Adrenal gland (tissue), 9 donors: ENCODE measurements at regions not wholly inside any gene's neighbourhood (a gene's known extent, or its start where the extent isn't known, plus 50 kb on each side); places are given as distances from the start of the nearest gene placed in this dataset.

ENCODE experiments used
- DNase-seq, 7 donors: peaks; one replicate each; pipeline ENCODE4 v3.0.0-alpha.2; 2019 to 2020
- H3K27ac ChIP-seq, 5 donors: fragments of 200-600 bp; sonication (generic) in 4 of 5; 1 replicate in 3 of 5; 2 replicates in 2 of 5; pipeline versions ENCODE4 v1.5.1 to v1.8.0; 2016 to 2020; ENCODE audit warnings: mild to moderate bottlenecking in 1 of 5
- H3K27me3 ChIP-seq: fragments of 200-600 bp; 2 replicates; pipeline ENCODE4 v1.8.0; 2021
- H3K36me3 ChIP-seq, 2 donors: fragments of 200-600 bp; replicated peaks in 1 of 2; 1 replicate in 1 of 2; 2 replicates in 1 of 2; pipeline versions ENCODE4 v1.5.1 to v1.8.0; 2018 to 2022
- H3K4me1 ChIP-seq, 2 donors: fragments of 200-600 bp; replicated peaks in 1 of 2; 1 replicate in 1 of 2; 2 replicates in 1 of 2; pipeline versions ENCODE4 v1.5.1 to v1.8.0; 2018 to 2021
- H3K4me3 ChIP-seq, 4 donors: fragments of 200-600 bp; sonication (generic) in 3 of 4; one replicate each; pipeline ENCODE4 v1.5.1; 2016 to 2018
- H3K9me3 ChIP-seq, 3 donors: fragments of 200-600 bp; sonication (generic) in 1 of 3; replicated peaks in 1 of 3; 1 replicate in 2 of 3; 2 replicates in 1 of 3; pipeline versions ENCODE4 v1.5.1 to v1.8.0; 2016 to 2021
- CTCF ChIP-seq, 6 experiments: fragments of 450-650 bp in 4 of 6; fragments of 200-600 bp in 2 of 6; sonication (generic) in 1 of 6; IDR thresholded peaks; 1 replicate in 5 of 6; 2 replicates in 1 of 6; pipeline versions ENCODE4 v1.5.1 to v1.8.0; 2016 to 2021; ENCODE audit warnings: antibody characterized with exemption in 6 of 6, mild to moderate bottlenecking in 2 of 6, moderate library complexity in 1 of 6
- POLR2A ChIP-seq, 2 donors: fragments of 450-650 bp; IDR thresholded peaks; one replicate each; pipeline ENCODE4 v1.6.1; 2017; ENCODE audit warnings: antibody characterized with exemption in 2 of 2, mild to moderate bottlenecking in 2 of 2, moderate library complexity in 1 of 2
- WGBS, 4 donors: extraction: QIAGEN DNeasy Blood & Tissue Kit in 2 of 4; methylation state at CpG; one replicate each; pipeline versions ENCODE4 v1.1.5 to v1.1.7; 2013 to 2017; 5-methylcytosine and 5-hydroxymethylcytosine counted together
- intact Hi-C, 2 donors: fragments of 100-400 bp; cut with DNase I; formaldehyde crosslinking; loops; one replicate each; pipeline versions ENCODE4 v1.14.1 to v1.15.0; 2022 to 2023
- donor health status: healthy with polysubstance abuse.
- donor health status: Bipolar disorder and iron deficiency.
- donor health status: DM: yes; HTN: yes; CAD: no.
- donor health status: DM: no; HTN: no; CAD: no.
- donor health status: DM: no; HTN: no; CAD: no.

GRCh38 chr13:78169386-78169785 is 250.8 kb upstream of the EDNRB start:
- no peaks in the 10 kb centered on the region for H3K27me3 ChIP-seq
- no peaks in the 10 kb centered on the region for H3K36me3 ChIP-seq
- no peaks in the 10 kb centered on the region for H3K4me1 ChIP-seq
- DNase-seq = no peak
- no peak overlapping the region for H3K27ac ChIP-seq
- no peak for TF ChIP-seq POLR2A (IDR thresholded peaks at IDR 0.05)
- WGBS, 4 donors = 70 to 100% (median 85%) methylated on average over 2 to 6 of the region's 6 CpGs
- intact Hi-C loops = no loop called here
- H3K9me3 ChIP-seq = no peaks in the 10 kb centered on the region
- H3K4me3 ChIP-seq = no peak overlapping the region

GRCh38 chr13:78168981-78169380 is 250.3 kb upstream of the EDNRB start:
- Histone ChIP-seq H3K4me3 (no peak overlapping the region), H3K4me1 (no peaks in the 10 kb centered on the region), H3K9me3 (no peaks in the 10 kb centered on the region), H3K27ac (no peak overlapping the region), H3K27me3 (no peaks in the 10 kb centered on the region), H3K36me3 (no peaks in the 10 kb centered on the region)
- TF ChIP-seq POLR2A (IDR thresholded peaks at IDR 0.05) = no peak
- TF ChIP-seq CTCF (IDR thresholded peaks at IDR 0.05) = no peak
- 63 to 73% (median 69%) methylated on average over 3 to 4 of the region's 4 CpGs for WGBS, 4 donors
- DNase-seq = no peak
- intact Hi-C loops = no loop called here

- DNase-seq = no peak
- Histone ChIP-seq H3K9me3 (no peaks in the 10 kb centered on the region), H3K4me1 (no peaks in the 10 kb centered on the region), H3K36me3 (no peaks in the 10 kb centered on the region), H3K27ac (no peak overlapping the region), H3K27me3 (no peaks in the 10 kb centered on the region), H3K4me3 (no peak overlapping the region)
- intact Hi-C loops = no loop called here
- TF ChIP-seq CTCF (IDR thresholded peaks at IDR 0.05) = no peak
- no peak for TF ChIP-seq POLR2A (IDR thresholded peaks at IDR 0.05)
Observed at GRCh38 chr13:78161266-78161665, 242.6 kb upstream of the EDNRB start.

- DNase-seq = no peak
- no peak for TF ChIP-seq POLR2A (IDR thresholded peaks at IDR 0.05)
- no peak for TF ChIP-seq CTCF (IDR thresholded peaks at IDR 0.05)
- Histone ChIP-seq H3K27ac (no peak overlapping the region), H3K9me3 (no peaks in the 10 kb centered on the region), H3K4me1 (no peaks in the 10 kb centered on the region), H3K36me3 (no peaks in the 10 kb centered on the region), H3K4me3 (no peak overlapping the region), H3K27me3 (no peaks in the 10 kb centered on the region)
- intact Hi-C loops = no loop called here
- 39 to 44% (median 40%) methylated on average over 2 of the region's 2 CpGs for WGBS, 4 donors
Observed at GRCh38 chr13:78160793-78161192, 242.2 kb upstream of the EDNRB start.

GRCh38 chr13:78152415-78152814 is 233.8 kb upstream of the EDNRB start:
- 77 to 93% (median 90%) methylated on average over 2 of the region's 2 CpGs for WGBS, 4 donors
- H3K27me3 ChIP-seq = no peaks in the 10 kb centered on the region
- no peaks in the 10 kb centered on the region for H3K4me1 ChIP-seq
- no peak overlapping the region for H3K27ac ChIP-seq
- no peaks in the 10 kb centered on the region for H3K9me3 ChIP-seq
- DNase-seq = no peak
- TF ChIP-seq CTCF (IDR thresholded peaks at IDR 0.05) (no peak), POLR2A (IDR thresholded peaks at IDR 0.05) (no peak)
- no peaks in the 10 kb centered on the region for H3K36me3 ChIP-seq
- intact Hi-C loops = no loop called here
- no peak overlapping the region for H3K4me3 ChIP-seq
